ENCODE measurements at regions not wholly inside any gene's neighbourhood (a gene's known extent, or its start where the extent isn't known, plus 50 kb on each side); places are given as distances from the start of the nearest gene placed in this dataset.

DNA sequence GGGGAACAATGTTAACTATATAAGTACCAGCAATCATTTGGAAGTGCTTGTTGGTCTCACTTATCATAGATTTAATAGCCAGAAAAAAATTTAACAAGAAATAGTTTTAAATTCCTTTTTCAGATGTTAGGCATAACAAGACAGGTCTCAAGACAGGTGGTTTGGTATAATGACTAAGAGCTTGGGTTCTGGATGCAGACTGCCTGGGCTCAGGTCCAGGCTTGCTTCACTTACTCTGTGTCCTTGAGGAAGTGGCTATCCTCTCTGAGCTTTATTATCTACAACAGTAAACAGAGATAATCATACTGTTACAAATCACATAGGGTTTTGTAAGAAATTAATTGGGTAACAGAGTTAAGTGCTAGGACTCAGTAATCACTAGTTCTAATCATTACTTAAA lies 338.0 kb upstream of the FLRT2 start:
- TF ChIP-seq, protein P1, sequence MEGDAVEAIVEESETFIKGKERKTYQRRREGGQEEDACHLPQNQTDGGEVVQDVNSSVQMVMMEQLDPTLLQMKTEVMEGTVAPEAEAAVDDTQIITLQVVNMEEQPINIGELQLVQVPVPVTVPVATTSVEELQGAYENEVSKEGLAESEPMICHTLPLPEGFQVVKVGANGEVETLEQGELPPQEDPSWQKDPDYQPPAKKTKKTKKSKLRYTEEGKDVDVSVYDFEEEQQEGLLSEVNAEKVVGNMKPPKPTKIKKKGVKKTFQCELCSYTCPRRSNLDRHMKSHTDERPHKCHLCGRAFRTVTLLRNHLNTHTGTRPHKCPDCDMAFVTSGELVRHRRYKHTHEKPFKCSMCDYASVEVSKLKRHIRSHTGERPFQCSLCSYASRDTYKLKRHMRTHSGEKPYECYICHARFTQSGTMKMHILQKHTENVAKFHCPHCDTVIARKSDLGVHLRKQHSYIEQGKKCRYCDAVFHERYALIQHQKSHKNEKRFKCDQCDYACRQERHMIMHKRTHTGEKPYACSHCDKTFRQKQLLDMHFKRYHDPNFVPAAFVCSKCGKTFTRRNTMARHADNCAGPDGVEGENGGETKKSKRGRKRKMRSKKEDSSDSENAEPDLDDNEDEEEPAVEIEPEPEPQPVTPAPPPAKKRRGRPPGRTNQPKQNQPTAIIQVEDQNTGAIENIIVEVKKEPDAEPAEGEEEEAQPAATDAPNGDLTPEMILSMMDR (IDR thresholded peaks at IDR 0.05; ENCODE audit: insufficient read depth, low read length): no peak
- TF ChIP-seq, protein P2, sequence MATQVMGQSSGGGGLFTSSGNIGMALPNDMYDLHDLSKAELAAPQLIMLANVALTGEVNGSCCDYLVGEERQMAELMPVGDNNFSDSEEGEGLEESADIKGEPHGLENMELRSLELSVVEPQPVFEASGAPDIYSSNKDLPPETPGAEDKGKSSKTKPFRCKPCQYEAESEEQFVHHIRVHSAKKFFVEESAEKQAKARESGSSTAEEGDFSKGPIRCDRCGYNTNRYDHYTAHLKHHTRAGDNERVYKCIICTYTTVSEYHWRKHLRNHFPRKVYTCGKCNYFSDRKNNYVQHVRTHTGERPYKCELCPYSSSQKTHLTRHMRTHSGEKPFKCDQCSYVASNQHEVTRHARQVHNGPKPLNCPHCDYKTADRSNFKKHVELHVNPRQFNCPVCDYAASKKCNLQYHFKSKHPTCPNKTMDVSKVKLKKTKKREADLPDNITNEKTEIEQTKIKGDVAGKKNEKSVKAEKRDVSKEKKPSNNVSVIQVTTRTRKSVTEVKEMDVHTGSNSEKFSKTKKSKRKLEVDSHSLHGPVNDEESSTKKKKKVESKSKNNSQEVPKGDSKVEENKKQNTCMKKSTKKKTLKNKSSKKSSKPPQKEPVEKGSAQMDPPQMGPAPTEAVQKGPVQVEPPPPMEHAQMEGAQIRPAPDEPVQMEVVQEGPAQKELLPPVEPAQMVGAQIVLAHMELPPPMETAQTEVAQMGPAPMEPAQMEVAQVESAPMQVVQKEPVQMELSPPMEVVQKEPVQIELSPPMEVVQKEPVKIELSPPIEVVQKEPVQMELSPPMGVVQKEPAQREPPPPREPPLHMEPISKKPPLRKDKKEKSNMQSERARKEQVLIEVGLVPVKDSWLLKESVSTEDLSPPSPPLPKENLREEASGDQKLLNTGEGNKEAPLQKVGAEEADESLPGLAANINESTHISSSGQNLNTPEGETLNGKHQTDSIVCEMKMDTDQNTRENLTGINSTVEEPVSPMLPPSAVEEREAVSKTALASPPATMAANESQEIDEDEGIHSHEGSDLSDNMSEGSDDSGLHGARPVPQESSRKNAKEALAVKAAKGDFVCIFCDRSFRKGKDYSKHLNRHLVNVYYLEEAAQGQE (IDR thresholded peaks at IDR 0.05; ENCODE audit: insufficient replicate concordance, low read depth): no peak
- TF ChIP-seq POLR2AphosphoS5 (IDR thresholded peaks at IDR 0.05; ENCODE audit: low read depth): no peak
- TF ChIP-seq SPI1 (IDR thresholded peaks at IDR 0.05; ENCODE audit: borderline replicate concordance, low read depth): no peak
